HFF-Myc (cell line): ENCODE measurements at regions not wholly inside any gene's neighbourhood (a gene's known extent, or its start where the extent isn't known, plus 50 kb on each side); places are given as distances from the start of the nearest gene placed in this dataset.

Source experiments
- DNase-seq: peaks from one replicate; pipeline ENCODE4 v3.0.0-alpha.2; 2011; ENCODE audit warnings: low read depth; ENCODE audit errors: extremely low read depth
- H3K4me3 ChIP-seq: replicated peaks from 2 replicates; pipeline ENCODE4 v1.5.1; 2011; ENCODE audit warnings: low read depth, mild to moderate bottlenecking, control low read depth, low read length
- CTCF ChIP-seq: IDR thresholded peaks from 2 replicates; pipeline ENCODE4 v1.5.1; 2012; ENCODE audit warnings: mild to moderate bottlenecking, low read depth, low read length, control low read depth; ENCODE audit errors: missing control alignments

GRCh38 chr6:21496706-21497105 is 96.8 kb upstream of the SOX4 start:
- TF ChIP-seq CTCF: no peak
- no peak for DNase-seq
- no peak overlapping the region for H3K4me3 ChIP-seq

- TF ChIP-seq CTCF: no peak
- no peak for DNase-seq
- H3K4me3 ChIP-seq: no peak overlapping the region
Observed at GRCh38 chr6:21500314-21501020, 93.1 kb upstream of the SOX4 start.

- no peak for DNase-seq
- no peak for TF ChIP-seq CTCF
- H3K4me3 ChIP-seq: no peak overlapping the region
Observed at GRCh38 chr6:21501021-21501354, 92.6 kb upstream of the SOX4 start.

GRCh38 chr6:21501815-21502214 is 91.7 kb upstream of the SOX4 start:
- TF ChIP-seq CTCF: no peak
- no peak overlapping the region for H3K4me3 ChIP-seq
- no peak for DNase-seq

- H3K4me3 ChIP-seq: no peak overlapping the region
- DNase-seq: no peak
- no peak for TF ChIP-seq CTCF
Observed at GRCh38 chr6:21502682-21503081, 90.9 kb upstream of the SOX4 start.

- no peak for TF ChIP-seq CTCF
- DNase-seq: no peak
Observed at GRCh38 chr6:21504790-21505189, 88.8 kb upstream of the SOX4 start.

GRCh38 chr6:21505574-21505990 is 88.0 kb upstream of the SOX4 start:
- no peak overlapping the region for H3K4me3 ChIP-seq
- TF ChIP-seq CTCF: no peak
- no peak for DNase-seq

More at GRCh38 chr6:21504790-21505189, 88.8 kb upstream of the SOX4 start:
- H3K4me3 ChIP-seq: no peak overlapping the region
